ENCODE measurements at regions not wholly inside any gene's neighbourhood (a gene's known extent, or its start where the extent isn't known, plus 50 kb on each side); places are given as distances from the start of the nearest gene placed in this dataset.
A peak's percentile ranks its signal among the peaks of the same experiment; 100 is the strongest.
"Not testable (repeated sequence)": the region's sequence is repeated elsewhere in the genome, so short reads cannot be mapped to it uniquely, and the experiment has no call there.

DNA sequence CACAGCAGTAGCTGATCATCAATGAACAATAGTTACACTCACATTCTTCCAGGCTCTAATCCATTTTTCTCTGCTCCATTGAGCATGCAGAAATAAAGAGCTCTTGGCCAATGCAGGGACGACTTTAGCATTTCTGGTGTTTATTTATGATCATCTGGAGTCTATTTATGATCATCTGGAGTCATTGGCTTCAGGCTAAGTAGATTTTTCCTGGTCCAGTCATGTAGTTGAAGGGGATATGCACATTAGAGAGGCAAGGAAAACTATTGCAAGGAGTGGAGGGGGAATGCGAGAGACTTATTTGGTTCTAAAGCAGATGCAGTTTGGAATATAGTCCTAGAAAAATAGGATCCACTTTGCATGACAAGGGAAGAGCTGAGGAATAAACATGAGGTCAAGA, 113.0 kb upstream of the PRSS12 start:
- H3K4me3 Mint-ChIP-seq; H3K4me1 Mint-ChIP-seq; DNase-seq; H3K36me3 Mint-ChIP-seq (ENCODE audit: low read depth); POLR2A ChIA-PET; H3K9me3 Mint-ChIP-seq; H3K27me3 Mint-ChIP-seq; H3K27ac Mint-ChIP-seq; CTCF ChIA-PET: not testable (repeated sequence)

- H3K9me3 Mint-ChIP-seq; DNase-seq; H3K36me3 Mint-ChIP-seq (ENCODE audit: low read depth); H3K27me3 Mint-ChIP-seq; H3K4me3 Mint-ChIP-seq; POLR2A ChIA-PET; H3K4me1 Mint-ChIP-seq; CTCF ChIA-PET; H3K27ac Mint-ChIP-seq: not testable (repeated sequence)
Measured at GRCh38 chr4:118474001-118474626, 121.3 kb upstream of the PRSS12 start.

DNA sequence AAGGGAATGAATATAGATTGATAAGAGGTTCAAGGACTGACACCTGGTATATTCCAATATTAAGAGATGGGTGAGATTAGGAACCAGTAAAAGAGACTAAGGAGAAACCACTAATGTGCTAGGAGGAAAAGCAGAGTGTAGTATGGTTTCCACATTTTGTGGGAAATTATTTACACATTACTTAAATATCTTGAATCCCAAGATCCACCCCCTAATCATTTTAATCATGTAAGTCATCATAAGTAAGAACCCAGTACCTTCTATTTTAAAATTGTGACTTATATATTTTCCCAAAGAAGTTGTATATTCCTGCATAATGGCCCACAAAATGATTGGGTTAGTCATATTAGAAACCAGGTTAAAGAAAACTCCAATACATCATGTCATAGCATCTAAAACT, 122.0 kb upstream of the PRSS12 start:
- H3K36me3 Mint-ChIP-seq (ENCODE audit: low read depth); DNase-seq; H3K9me3 Mint-ChIP-seq; H3K27ac Mint-ChIP-seq; H3K4me3 Mint-ChIP-seq; POLR2A ChIA-PET; H3K27me3 Mint-ChIP-seq; CTCF ChIA-PET; H3K4me1 Mint-ChIP-seq: not testable (repeated sequence)

DNA sequence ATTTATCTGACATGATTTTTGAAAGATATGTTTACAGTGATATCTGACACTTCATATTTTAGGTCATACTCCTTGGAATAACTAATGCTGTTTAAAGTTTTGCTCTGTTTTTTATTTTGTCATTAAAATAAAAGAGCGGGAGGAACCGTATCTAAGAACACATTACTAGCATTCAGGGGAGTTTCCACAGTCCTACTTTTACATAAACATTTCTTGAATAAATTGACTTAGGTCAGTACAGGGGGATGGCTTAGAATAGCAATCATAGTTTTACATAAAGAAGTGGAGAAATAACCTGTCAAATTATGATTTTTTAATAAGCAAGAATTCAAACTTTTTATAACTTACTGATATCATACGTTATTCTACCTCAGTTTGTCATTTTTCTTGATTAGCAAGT, 123.1 kb upstream of the PRSS12 start:
- H3K27me3 Mint-ChIP-seq, H3K4me3 Mint-ChIP-seq, POLR2A ChIA-PET: not testable (repeated sequence)

GRCh38 chr4:118477826-118478225, 125.0 kb upstream of the PRSS12 start:
- POLR2A ChIA-PET; H3K27ac Mint-ChIP-seq; H3K4me3 Mint-ChIP-seq; H3K4me1 Mint-ChIP-seq; H3K27me3 Mint-ChIP-seq; H3K9me3 Mint-ChIP-seq; DNase-seq; CTCF ChIA-PET; H3K36me3 Mint-ChIP-seq (ENCODE audit: low read depth): not testable (repeated sequence)

More for the DNA sequence above, 123.1 kb upstream of the PRSS12 start:
- H3K9me3 Mint-ChIP-seq; H3K36me3 Mint-ChIP-seq (ENCODE audit: low read depth); H3K27ac Mint-ChIP-seq; H3K4me1 Mint-ChIP-seq; DNase-seq; CTCF ChIA-PET: not testable (repeated sequence)

DNA sequence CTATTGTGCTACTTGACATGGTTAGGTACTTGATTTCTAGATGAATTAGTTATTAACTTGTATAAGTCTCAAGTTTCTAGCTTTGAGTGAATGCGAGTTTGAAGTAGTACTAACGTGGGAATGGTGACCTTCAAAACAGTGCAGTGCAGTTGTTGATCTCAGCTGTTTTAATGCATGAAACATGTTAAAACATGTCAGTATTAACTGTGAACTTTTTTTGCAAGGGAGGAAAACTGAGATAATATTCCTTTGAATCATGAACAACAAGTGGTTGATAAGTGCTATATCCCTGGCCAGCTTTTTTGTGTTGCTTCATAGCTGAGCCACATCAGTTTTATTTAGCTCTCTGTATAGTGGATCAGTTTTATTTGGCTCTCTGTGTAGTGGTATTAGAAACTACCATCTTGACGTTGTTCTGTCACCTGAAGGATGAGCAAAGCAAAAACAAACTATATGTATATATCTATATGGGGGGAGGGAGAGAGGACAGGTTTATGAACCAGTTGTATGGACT, 133.1 kb upstream of the PRSS12 start:
- H3K27ac Mint-ChIP-seq; H3K4me1 Mint-ChIP-seq; H3K9me3 Mint-ChIP-seq; CTCF ChIA-PET; DNase-seq; H3K36me3 Mint-ChIP-seq (ENCODE audit: low read depth); H3K27me3 Mint-ChIP-seq; POLR2A ChIA-PET; H3K4me3 Mint-ChIP-seq: not testable (repeated sequence)

- H3K4me3 Mint-ChIP-seq; POLR2A ChIA-PET; DNase-seq; H3K27ac Mint-ChIP-seq; H3K9me3 Mint-ChIP-seq; H3K4me1 Mint-ChIP-seq; CTCF ChIA-PET; H3K36me3 Mint-ChIP-seq (ENCODE audit: low read depth): not testable (repeated sequence)
- H3K27me3 Mint-ChIP-seq: peaks cover 18% of the 10 kb centered on the region
Measured at GRCh38 chr4:118492963-118493362, 140.2 kb upstream of the PRSS12 start.

GRCh38 chr4:118494437-118494836, 141.6 kb upstream of the PRSS12 start:
- H3K36me3 Mint-ChIP-seq (ENCODE audit: low read depth); DNase-seq; H3K4me1 Mint-ChIP-seq; H3K4me3 Mint-ChIP-seq; H3K9me3 Mint-ChIP-seq; POLR2A ChIA-PET; H3K27ac Mint-ChIP-seq; CTCF ChIA-PET: not testable (repeated sequence)
- peaks cover 24% of the 10 kb centered on the region for H3K27me3 Mint-ChIP-seq

DNA sequence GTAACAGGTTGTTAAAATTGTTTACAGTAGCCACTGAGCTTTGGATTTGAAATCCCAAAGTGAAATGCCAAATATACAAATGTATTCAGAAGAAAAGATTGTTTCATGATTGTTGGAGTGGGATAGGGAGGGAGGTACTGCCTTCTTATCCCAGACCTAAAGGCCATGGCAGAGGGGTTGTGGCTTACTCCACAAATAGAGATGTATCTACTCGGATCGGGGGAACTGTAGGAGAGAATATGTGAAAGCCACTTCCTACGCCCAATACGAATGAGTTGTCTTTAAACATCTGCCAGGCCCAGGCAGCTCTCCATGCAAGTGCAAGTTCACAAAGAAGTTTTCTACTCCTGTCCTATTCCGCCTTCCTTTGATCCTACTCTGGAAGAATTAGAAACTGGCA, 150.2 kb upstream of the PRSS12 start:
- H3K27ac Mint-ChIP-seq; H3K27me3 Mint-ChIP-seq; H3K4me3 Mint-ChIP-seq; H3K36me3 Mint-ChIP-seq (ENCODE audit: low read depth); H3K9me3 Mint-ChIP-seq; POLR2A ChIA-PET; H3K4me1 Mint-ChIP-seq; CTCF ChIA-PET: not testable (repeated sequence)
- DNase-seq: peak; percentile 15

DNA sequence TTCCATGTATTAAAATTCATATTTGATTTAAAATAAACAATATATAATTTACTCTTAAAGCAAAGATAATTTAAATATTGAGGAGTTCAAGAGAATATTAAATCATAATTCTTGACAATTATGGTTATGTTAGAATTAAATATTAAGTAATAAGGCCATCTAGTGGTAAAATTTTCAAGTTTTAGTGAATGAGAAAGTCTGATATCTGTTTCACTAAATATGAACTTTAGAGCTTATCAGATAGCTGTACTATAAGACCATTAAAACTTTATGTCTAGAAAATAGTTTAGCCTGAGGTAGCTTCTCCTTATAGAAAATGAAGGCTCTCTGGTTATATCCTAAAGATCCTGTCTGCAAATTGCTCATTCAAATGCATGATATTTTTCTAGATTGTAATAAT, 152.1 kb upstream of the PRSS12 start:
- POLR2A ChIA-PET; H3K36me3 Mint-ChIP-seq (ENCODE audit: low read depth); H3K4me1 Mint-ChIP-seq; H3K27ac Mint-ChIP-seq; H3K27me3 Mint-ChIP-seq; H3K9me3 Mint-ChIP-seq; H3K4me3 Mint-ChIP-seq; DNase-seq; CTCF ChIA-PET: not testable (repeated sequence)

DNA sequence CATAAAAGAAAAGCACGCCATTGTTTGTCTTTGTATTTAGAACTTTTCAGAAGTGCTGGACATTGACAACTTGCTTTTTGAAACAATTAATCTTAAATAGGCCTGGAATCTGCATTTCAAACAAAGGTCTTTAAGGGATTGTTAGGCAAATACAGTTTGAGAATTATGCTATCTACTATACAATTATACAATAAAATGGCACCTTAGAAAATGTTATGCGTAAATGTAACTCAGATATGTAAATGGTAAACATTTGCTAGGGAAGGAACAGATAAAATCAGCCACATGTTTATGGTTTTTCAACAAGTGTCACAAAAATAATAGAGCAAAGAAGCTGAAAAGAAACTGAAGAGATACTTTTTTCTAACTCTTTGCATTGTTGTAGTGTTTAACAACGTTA, 152.7 kb upstream of the PRSS12 start:
- H3K9me3 Mint-ChIP-seq; H3K4me1 Mint-ChIP-seq; H3K27me3 Mint-ChIP-seq; CTCF ChIA-PET; DNase-seq; POLR2A ChIA-PET; H3K27ac Mint-ChIP-seq; H3K4me3 Mint-ChIP-seq; H3K36me3 Mint-ChIP-seq (ENCODE audit: low read depth): not testable (repeated sequence)

- H3K36me3 Mint-ChIP-seq (ENCODE audit: low read depth); H3K27ac Mint-ChIP-seq; POLR2A ChIA-PET; H3K9me3 Mint-ChIP-seq; H3K4me1 Mint-ChIP-seq; H3K4me3 Mint-ChIP-seq; CTCF ChIA-PET; DNase-seq; H3K27me3 Mint-ChIP-seq: not testable (repeated sequence)
Measured at GRCh38 chr4:118512870-118513269, 160.1 kb upstream of the PRSS12 start.

GRCh38 chr4:118514332-118514731, 161.5 kb upstream of the PRSS12 start:
- H3K4me3 Mint-ChIP-seq; H3K36me3 Mint-ChIP-seq (ENCODE audit: low read depth); H3K4me1 Mint-ChIP-seq; DNase-seq; H3K27ac Mint-ChIP-seq; POLR2A ChIA-PET; CTCF ChIA-PET; H3K27me3 Mint-ChIP-seq; H3K9me3 Mint-ChIP-seq: not testable (repeated sequence)

- CTCF ChIA-PET: interaction anchor here (0.6 kb wide), 1 partner anchor 26 kb away, joined by 3 read pairs; no protein-coding TSS in a partner anchor
- H3K4me1 Mint-ChIP-seq; H3K27ac Mint-ChIP-seq; DNase-seq; POLR2A ChIA-PET; H3K27me3 Mint-ChIP-seq; H3K4me3 Mint-ChIP-seq; H3K36me3 Mint-ChIP-seq (ENCODE audit: low read depth); H3K9me3 Mint-ChIP-seq: not testable (repeated sequence)
Measured at GRCh38 chr4:118516107-118516506, 163.3 kb upstream of the PRSS12 start.

GRCh38 chr4:118530107-118530506, 155.1 kb upstream of the METTL14 start:
- H3K27me3 Mint-ChIP-seq; H3K9me3 Mint-ChIP-seq; CTCF ChIA-PET; H3K36me3 Mint-ChIP-seq (ENCODE audit: low read depth); H3K27ac Mint-ChIP-seq; H3K4me3 Mint-ChIP-seq; DNase-seq; POLR2A ChIA-PET; H3K4me1 Mint-ChIP-seq: not testable (repeated sequence)

Measured in activated CD4-positive, alpha-beta memory T cell treated with anti-CD3 and anti-CD28 coated beads, Interleukin-2, amount 10 ng/mL, durations not matched to agents 7 days and 5 days (primary cell).